HG02571 (cell line): ENCODE measurements at regions not wholly inside any gene's neighbourhood (a gene's known extent, or its start where the extent isn't known, plus 50 kb on each side); places are given as distances from the start of the nearest gene placed in this dataset.

Experiments used
- ATAC-seq: cut with Tn5 transposase; IDR thresholded peaks from one replicate; pipeline ENCODE4 v1.9.1; 2021; ENCODE audit warnings: mild to moderate bottlenecking, moderate library complexity; ENCODE audit not compliant: unreplicated experiment

DNA sequence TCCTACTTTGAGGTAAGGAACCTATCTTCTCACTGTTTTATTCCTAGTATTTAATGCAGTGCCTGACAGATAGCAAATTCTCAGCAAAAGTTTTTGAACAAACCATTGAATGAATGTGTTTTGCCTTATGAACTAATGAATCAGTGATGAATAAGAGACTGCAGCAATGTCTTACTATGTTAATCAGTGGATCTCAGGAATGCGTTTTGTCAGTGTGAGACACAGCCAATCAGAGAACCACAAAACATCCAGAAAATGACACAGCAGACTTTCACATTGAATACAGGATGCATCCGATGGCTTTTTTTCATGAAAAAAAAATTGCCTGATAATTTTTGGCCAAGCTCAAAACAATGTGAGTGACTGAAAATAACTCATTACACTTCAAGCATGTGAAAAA lies 270.5 kb downstream of the BMP2 start:
- no peak for ATAC-seq

DNA sequence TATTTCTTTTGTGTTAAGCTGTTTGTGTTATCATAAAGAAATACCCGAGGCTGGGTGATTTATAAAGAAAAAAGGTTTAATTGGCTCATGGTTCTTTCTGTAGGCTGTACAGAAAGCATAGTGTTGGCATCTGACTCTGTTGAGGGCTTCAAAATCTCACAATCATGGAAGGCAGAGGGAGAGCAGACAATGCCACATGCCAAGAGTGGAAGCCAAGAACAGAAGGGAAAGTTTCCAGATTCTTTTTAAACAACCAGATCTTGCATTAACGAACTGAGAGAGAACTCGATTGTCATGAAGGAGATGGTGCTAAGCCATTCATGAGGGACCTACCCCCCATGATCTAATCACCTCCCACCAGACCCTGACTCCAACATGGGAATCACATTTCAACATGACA lies 290.1 kb downstream of the BMP2 start:
- ATAC-seq, result no peak

DNA sequence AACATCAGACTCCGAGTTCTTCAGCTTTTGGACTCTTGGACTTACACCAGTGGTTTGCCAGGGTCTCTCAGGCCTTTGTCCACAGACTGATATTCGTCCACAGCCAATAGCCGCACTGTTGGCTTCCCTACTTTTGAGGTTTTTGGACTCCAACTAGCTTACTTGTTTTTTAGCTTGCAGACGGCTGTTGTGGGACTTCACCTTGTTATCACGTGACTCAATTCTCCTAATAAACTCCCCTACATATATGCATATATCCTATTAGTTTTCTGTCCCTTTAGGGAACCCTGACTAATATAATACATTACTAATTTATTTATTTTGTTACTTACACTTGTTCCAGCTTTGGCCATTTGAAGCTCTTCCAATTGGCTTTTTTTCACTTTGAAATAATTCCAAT lies 311.3 kb downstream of the BMP2 start:
- ATAC-seq, result no peak

DNA sequence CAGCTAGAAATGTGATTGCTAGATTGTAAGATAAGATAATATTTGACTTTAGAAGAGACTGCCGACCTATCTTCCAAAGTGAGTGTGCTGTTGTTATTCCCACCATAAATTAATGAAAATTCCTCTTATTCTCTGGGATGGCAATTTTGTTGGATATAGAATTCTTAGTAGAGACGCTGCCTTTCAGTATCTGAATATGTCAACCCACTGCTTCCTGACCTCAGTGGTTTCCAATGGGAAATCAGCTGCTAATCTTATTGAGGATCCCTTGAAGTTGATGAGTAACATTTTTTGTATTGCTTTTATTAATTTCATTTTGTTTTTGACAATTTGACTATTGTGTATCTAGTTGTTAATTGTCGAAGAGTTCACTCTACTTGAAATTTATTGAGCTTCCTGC lies 313.0 kb downstream of the BMP2 start:
- no peak for ATAC-seq

DNA sequence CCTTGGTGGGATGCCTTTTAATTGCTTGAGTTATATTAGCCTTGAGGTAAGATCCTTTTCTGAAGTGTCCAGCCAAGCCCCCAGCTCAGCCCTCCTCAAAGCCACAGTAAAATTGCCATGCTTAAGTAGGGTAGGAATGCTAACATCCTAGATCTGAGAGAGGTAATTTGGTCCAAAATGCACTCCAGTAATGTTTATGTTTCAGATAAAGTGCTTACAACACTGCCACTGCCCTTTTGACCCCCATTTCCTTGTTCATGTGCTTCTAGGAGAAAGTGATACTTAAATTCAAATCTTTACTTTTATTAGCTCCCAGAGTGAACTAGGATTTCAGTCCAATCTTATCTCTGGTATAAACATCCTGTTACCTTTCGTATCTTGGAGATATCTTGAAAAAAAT lies 318.0 kb downstream of the BMP2 start:
- ATAC-seq, result no peak

DNA sequence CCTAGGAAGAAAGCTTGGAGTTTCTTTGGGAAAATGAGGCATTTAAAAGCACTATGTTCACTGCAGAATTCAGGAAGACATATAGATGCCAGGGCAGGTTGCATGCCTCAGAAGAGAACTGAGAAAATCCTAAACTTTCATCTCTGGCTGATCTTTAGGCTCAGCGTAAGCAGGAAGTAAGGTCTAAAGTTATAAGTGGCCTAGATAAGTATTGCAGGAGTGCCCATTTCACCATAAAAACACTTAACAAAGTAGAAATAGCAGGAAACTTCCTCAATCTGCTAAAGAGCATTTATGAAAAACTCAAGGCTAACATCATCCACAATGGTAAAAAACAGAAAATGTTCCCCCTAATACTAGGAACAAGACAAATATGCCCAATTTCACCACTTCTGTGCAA lies 320.3 kb downstream of the BMP2 start:
- ATAC-seq, result no peak

DNA sequence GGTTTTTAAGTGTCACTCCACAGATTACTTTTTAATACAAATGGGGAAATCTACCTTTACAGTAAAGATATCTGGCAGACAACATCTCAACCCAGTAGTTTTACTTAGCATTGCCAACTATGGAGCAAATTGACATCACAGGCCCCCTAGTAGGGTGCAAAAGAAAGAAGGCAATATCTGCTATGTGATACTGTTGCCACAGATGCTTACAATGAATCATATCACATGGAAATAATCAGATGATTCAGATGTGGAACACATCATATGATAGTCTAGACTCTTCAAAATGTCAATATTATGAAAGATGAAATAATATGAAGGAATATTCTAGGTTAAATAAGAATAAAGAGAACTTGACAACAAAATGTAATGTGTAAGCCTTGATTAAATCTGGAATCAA lies 322.5 kb downstream of the BMP2 start:
- no peak for ATAC-seq

DNA sequence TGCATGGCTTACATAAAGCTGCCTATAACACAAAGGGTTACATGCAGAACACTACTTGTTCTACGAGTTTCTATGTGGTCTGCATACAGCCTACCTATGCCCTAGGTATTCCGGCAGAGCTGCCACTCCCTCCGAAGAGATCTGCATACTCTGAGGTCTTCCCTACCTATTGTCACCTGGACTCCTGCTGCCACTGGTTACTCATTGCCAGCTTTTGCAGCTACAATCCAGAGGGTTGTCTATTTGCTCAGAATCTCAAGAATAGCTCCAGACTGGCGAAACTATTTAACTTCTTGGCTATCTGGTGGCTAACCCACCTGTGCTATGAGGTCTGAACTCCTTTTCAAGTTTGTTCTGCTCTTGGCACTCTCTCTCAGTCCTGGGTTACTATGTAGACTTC lies 323.3 kb downstream of the BMP2 start:
- ATAC-seq, result no peak

DNA sequence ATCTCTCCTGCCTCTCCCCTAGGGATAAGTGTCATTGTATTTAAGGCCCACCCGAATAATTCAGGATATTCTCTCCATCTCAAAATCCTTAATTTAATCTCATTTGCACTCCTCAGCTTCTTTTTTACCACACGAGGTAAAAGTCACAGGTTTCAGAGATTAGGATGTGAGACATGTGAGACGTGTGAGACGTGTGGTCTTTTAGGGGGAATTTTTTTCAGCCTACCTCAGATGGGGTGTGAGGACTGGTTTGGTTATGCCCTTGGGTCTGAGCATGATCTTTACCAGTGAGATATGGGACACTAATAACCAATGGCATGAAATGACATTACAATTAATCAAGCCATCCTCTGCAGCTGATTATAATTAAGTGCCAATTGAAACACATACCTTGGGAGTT lies 324.2 kb downstream of the BMP2 start:
- no peak for ATAC-seq

DNA sequence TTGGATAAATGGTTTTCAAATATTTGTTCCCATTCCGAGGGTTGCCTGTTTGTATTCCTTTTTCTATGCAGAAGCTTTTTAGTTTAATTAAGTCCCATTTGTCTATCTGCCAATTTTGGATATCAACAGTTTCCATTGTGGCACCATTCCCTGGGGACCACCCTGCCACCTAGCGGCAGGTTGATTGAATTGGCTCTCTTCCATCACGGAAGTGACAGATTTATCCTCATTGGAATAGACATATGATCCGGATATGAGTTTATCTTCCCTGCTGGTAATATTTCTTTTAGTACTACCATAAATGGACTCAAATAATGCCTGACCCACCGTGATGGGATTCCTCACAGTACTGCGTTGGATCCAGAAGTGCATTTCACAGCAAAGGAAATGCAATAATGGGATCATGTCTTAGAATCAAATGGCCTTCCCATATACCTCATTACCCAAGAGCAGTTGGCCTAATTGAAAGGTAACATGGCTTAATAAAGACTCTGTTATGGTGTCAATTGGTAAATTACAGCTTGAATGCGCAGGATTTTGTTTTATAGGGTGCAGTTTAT lies 327.0 kb downstream of the BMP2 start:
- ATAC-seq, result no peak

DNA sequence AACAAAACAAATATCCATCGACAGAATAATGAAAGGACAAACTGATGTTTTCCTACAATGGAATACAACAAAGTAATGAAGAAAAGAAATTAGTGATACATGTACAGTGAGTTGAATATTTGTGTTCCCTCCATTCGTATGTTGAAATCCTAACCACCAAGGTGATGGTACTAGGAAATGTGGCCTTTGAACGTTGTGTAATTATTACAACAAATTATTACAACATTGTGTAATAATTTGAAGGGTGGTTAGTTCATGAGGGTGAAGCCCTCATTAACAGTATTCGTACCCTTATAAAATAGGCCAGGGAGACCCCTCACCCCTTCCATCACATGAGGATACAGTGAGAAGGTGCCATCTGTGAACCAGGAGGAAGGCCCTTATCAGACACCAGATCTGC lies 339.4 kb downstream of the BMP2 start:
- no peak for ATAC-seq

DNA sequence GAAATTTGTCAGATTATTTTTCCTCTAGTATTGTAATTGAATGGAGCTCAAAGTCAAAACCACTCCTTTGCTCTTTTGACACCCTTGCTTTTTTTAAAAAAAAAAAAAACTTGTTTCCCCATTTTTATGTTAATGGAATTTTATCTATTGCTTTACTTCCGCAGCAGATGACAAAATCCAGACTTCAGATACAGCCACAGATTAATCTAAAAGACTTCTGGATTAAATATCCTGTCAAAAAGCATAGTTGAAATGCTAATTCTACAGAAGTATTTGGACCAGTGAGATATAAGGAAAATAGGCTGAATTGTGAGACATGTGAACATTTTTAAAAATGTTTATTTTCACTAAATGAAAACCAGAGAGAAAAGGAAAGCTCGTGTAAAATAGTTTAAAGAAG lies 341.4 kb downstream of the BMP2 start:
- ATAC-seq, result no peak

DNA sequence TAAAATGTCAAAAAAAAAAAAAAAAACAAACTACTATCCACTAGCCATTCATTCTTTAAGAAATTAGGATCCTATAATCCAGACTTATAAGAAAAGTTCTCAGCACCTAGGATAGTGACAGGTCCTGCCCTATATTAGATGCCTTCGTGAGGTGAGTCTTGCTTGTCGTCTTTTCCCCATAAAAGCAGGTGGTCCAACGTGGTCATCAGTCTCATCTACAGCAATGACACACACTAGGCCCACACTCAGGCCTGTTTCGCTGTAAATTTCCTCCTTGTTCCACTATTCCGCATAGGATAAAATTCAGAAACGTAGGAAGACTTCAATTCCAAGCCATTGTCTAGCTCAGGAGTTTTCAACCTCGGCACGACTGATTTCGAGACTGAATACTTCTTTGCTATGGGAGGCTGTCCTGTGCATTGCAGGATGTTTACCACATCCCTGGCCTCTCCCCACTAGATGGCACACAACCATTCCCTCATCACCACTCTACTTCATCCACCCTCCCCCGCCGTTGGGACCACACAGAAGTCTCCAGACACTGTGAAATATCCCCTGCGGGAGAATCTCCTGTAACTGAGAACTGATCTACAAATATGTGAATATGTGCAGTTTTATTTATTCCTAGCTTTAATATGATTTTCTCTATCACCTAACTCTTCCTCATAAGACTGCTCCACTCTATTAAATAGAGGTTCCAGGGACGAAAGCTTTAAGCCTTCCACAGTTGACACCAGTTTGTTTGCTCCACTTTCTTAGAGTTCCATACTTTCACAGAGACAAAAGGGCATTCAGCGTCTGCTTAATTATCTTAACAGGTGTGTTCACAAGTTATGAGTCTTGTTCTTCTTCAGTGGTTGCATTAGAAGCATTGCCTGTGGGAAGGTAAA lies 346.3 kb downstream of the BMP2 start:
- no peak for ATAC-seq

DNA sequence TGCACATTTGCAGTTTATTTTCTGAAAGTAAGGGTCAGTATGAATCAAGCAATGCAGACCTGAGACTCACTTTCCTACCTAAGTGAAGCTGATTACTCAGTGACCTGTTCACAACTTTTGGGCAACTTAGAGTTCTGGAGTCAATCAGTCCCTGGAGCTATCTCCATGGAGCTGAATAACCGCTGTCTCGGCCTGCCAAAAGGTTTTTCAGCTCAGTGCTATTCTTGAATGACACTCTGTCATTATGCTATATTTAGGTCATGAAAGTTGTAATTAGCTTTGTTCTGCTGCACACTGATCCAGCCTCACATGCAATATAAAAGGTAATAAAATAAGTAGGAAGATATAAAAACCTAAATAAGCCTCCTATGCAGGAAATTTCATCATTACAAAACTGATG lies 356.0 kb downstream of the BMP2 start:
- no peak for ATAC-seq

DNA sequence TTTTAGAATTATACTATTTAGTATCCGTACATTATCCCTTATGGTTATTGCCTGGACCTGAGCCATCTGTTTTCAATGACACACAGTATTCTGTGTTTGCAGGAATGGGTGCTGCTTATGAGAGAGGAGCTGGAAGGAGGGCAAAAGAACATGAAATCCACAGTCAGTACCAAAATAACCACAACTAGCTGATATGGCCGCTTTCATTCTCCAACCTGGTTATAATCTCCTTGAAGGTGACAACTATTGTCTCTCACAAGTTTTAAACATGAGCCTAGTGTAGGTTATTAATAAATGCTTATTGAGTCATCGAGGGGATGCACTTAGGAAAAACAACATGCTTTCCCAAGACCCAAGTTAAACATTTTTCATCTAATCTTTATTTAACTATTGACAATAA lies 356.6 kb downstream of the BMP2 start:
- ATAC-seq, result no peak

DNA sequence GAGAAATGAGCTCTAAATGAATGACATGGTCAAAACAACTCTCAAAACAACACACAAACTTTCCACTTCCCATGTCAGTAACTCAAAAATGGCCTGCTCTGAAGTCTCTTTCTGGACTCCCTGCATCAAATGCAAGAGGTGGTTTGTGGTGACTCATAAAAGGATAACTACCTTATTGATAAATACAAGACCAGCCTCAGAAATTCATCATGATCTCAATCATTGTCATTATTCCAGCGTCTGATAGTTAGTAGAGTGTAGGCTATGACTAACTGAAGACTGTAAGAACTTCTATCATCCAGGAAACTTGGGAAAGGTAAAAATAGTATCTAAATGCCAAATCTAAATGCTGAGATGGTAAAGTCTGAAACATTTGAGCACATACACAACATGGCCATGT lies 369.4 kb downstream of the BMP2 start:
- no peak for ATAC-seq

DNA sequence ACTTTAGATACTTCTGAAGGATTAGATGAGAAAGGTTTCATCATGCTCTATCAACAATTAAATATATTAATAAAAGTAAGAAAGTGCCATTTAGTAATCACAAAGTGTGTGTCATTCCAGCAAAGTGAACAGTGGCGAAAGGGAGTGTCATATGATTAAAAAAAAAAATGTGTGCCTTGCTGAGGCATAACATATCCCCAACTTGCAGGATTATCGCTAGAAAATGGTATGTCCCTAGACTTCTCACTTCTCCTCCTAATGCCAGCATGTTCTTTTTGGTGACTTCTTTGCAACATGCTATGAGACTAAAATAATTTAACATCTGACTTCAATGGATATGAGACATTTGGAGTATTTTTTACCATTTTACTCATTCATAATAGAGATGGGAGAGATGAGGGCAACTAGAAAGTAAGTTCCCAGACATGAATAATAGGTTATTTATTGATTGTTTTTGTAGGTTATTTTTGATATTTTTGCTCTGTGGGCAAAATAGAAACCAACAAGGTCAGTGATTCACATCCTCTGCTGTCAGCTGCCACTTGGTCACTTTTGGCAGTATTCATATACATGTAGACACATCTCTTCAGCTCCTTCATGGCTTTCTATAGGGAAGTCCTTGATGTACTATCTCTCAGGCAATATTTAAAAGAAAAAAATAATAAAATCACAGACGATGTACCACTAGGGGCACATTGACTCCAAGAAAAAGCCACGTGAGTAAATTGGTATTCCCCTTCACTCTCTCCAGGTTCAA lies 370.1 kb downstream of the BMP2 start:
- no peak for ATAC-seq

DNA sequence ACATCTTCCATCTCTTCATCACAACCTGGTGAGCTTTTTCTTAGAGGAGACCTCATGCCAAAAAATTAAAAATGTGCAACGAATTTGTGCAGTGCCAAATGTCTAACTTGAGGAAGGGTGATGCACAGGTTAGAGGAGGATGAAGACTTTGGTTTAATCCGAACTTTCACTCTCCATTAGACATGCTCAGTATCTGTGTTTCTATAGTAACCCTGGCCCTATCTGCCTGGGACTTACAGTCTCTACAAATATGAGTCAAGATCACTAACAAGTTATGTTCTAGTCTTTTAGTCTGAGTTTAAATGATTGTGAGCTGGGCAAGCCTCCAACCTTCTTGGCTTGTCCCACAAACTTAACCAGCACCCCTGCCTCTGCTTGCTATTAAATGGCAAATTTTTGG lies 377.0 kb downstream of the BMP2 start:
- no peak for ATAC-seq

DNA sequence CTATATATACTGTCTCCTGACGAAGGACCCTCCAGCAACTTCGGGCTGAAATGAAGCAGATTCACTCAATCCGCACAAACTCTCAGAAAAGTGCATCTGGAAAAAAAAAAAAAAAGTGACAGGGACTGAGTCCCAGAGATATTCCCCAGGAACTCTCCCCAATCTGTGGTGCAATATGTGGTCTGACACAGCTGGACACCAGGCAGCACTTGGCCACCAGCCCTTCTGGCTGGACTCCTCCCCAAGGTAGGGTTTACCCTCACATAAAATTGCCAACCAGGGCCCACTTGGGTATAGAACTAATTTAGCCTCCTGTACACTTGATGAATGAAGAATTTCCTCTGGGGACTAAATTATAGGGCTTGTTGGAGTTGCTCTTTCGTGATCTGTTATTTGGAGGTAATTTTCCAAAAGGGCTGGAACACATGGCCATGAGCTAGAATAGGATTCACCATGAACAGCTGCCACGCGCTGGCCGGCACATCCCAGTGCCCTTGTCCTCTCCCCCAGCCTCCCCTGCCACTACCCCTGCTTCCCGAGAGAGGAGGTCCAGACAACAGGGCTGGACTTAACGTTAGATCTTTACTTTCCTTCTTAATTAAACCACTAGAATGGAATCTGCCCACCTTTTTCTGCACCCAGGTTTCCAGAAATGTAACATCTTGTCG lies 379.2 kb downstream of the BMP2 start:
- no peak for ATAC-seq

DNA sequence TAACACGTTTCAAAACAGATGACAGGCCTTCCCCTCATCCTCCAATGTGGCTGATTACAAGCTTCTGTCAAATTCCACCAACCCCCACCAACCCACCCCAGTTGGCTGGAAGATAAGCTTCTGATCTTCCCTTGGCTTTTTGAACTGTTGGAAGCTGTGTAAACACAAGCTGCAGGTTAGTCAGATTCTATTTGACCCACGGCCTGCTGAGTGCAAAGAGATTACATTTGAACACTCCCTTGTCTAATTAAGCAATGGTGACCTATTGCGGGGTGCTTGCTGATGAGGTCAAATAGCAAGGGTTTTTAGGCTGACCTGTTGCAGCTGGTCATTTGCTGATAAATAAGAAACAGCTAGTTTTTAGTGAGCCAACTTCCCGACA lies 379.7 kb downstream of the BMP2 start:
- ATAC-seq, result no peak

DNA sequence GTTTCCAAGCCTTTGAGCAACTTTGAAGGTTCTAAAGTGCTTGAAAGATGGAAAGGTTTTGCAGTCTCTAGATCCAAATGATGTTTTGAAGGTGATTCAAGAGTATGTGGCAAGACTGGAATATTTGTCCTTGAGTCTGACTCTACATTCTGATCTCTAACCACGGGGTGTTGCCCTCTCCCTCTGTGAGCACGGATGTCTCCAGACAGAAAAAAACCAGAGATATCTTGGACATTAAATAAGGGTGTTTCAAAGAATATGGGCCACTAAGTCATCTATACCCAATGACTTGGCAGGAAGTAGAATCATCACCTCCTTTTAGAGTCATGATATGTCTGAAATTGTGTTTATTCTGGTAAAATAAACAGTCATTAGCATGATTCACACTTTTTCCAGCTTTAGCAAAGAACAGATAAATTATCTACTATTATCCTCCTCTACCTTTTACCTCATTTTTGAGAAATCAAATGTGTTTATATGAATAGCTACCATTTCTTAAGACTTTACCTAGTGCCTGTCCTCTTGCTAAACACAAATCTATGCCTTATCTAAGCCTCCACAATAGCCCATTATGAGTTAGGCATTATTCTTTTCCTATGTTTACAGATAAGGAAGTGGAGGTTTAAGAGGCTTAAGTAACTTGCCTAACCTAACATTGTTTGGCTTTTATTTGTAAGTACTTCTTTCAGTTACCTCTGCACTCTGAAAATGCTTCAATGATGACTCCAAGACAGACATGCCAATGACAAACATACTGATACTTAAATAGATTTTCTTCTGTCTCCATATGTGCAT lies 384.4 kb downstream of the BMP2 start:
- no peak for ATAC-seq
